Lower lobe of right lung (tissue), 2 donors: ENCODE measurements at regions not wholly inside any gene's neighbourhood (a gene's known extent, or its start where the extent isn't known, plus 50 kb on each side); places are given as distances from the start of the nearest gene placed in this dataset.
"Not testable (repeated sequence)": the region's sequence is repeated elsewhere in the genome, so short reads cannot be mapped to it uniquely, and the experiment has no call there.

Experiments used
- ATAC-seq, 2 donors: fragments of 200-7000 bp; cut with Tn5 transposase; one replicate each; pipeline ENCODE4 v1.9.1; 2020 to 2022; ENCODE audit warnings: mild to moderate bottlenecking in 2 of 2, moderate library complexity in 2 of 2
- DNase-seq: peaks from one replicate; pipeline ENCODE4 v3.0.0-alpha.2; 2020
- H3K27ac ChIP-seq: fragments of 200-600 bp; one replicate; pipeline ENCODE4 v1.8.0; 2022
- H3K27me3 ChIP-seq: fragments of 200-600 bp; one replicate; pipeline ENCODE4 v1.8.0; 2022; ENCODE audit warnings: low read depth
- H3K36me3 ChIP-seq: fragments of 200-600 bp; one replicate; pipeline ENCODE4 v1.8.0; 2022; ENCODE audit warnings: mild to moderate bottlenecking
- H3K4me1 ChIP-seq: fragments of 200-600 bp; one replicate; pipeline ENCODE4 v1.8.0; 2022
- H3K4me3 ChIP-seq: fragments of 200-600 bp; one replicate; pipeline ENCODE4 v1.8.0; 2022; ENCODE audit warnings: mild to moderate bottlenecking
- H3K9me3 ChIP-seq: fragments of 200-600 bp; one replicate; pipeline ENCODE4 v1.8.0; 2022
- intact Hi-C: fragments of 100-400 bp; cut with DNase I; formaldehyde crosslinking; loops from one replicate; pipeline ENCODE4 v1.11.0; 2022
- TF ChIP-seq, protein P1 (sequence below): fragments of 200-600 bp; IDR thresholded peaks from one replicate; pipeline ENCODE4 v1.8.0; 2022; ENCODE audit warnings: antibody characterized with exemption, mild to moderate bottlenecking
- donor health status: DM: no; HTN: yes; CAD: no; lungs with severe emphysema.

DNA sequence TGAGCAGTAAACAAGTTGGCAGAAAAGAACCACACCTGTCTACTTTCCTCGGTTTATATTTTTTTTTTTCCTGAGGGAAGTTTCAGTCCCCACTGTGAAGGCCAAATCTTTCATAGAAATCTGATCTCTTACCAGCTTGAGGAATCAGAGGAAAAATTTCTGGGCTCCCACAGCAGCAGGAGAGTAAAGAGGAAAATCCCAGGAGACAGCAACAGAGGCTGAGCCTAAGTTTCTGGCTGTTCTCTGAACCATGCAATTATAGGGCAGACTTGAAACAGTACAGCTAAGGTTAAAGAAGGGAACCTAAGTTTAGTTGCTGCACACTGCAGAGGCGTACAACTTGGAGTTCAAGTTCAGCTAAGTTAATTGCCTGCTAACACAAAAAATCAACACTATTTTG, 1090.9 kb upstream of the INTU start:
- Histone ChIP-seq H3K27me3 (no peaks in the 10 kb centered on the region), H3K4me1 (no peaks in the 10 kb centered on the region), H3K4me3 (no peak overlapping the region), H3K9me3 (no peaks in the 10 kb centered on the region), H3K36me3 (no peaks in the 10 kb centered on the region), H3K27ac (no peak overlapping the region)
- TF ChIP-seq, protein P1, sequence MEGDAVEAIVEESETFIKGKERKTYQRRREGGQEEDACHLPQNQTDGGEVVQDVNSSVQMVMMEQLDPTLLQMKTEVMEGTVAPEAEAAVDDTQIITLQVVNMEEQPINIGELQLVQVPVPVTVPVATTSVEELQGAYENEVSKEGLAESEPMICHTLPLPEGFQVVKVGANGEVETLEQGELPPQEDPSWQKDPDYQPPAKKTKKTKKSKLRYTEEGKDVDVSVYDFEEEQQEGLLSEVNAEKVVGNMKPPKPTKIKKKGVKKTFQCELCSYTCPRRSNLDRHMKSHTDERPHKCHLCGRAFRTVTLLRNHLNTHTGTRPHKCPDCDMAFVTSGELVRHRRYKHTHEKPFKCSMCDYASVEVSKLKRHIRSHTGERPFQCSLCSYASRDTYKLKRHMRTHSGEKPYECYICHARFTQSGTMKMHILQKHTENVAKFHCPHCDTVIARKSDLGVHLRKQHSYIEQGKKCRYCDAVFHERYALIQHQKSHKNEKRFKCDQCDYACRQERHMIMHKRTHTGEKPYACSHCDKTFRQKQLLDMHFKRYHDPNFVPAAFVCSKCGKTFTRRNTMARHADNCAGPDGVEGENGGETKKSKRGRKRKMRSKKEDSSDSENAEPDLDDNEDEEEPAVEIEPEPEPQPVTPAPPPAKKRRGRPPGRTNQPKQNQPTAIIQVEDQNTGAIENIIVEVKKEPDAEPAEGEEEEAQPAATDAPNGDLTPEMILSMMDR: no peak
- no peak for ATAC-seq
- intact Hi-C loops: no loop called here
- no peak for DNase-seq

DNA sequence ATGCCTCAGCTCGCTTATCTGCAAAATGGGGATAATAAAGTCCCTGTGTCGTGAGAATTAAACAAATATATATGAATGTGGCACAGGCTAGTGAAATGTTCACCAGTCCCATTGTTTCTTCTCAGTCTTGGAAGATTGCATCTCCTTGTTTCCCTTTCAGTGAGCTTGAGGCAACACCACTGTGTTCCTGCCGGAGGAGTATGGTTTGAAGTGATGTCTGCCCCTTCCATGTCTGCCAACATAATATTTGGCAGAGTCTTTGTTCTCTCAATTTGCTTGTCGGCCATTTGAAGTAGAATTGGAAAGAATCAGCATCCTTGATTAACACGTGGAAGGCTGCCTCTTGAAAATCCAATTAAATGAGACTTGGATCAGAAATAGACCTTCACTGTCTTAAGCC, 1088.5 kb upstream of the INTU start:
- ATAC-seq: no peak
- H3K36me3 ChIP-seq: no peaks in the 10 kb centered on the region

DNA sequence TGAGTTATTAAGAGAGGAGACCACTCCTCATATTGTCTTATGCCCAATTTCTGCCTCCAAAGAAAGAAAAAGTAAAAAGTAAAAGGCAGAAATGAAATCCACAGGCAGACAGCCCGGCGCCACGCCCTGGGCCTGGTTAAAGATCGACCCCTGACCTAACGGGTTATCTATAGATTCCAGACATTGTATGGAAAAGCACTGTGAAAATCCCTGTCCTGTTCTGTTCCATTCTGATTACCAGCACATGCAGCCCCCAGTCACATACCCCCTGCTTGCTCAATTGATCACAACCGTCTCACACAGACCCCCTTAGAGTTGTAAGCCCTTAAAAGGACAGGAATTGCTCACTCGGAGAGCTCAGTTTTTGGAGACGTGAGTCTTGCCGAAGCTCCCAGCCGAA, 1086.6 kb upstream of the INTU start:
- H3K4me1 ChIP-seq, ATAC-seq, H3K36me3 ChIP-seq, H3K9me3 ChIP-seq, H3K4me3 ChIP-seq, H3K27me3 ChIP-seq, intact Hi-C loops, DNase-seq, H3K27ac ChIP-seq: not testable (repeated sequence)

More for the DNA sequence above, 1088.5 kb upstream of the INTU start:
- no peaks in the 10 kb centered on the region for H3K27me3 ChIP-seq
- DNase-seq: no peak
- TF ChIP-seq, protein P1: no peak
- H3K4me1 ChIP-seq: no peaks in the 10 kb centered on the region
- no peak overlapping the region for H3K27ac ChIP-seq
- no peak overlapping the region for H3K4me3 ChIP-seq
- H3K9me3 ChIP-seq: no peaks in the 10 kb centered on the region
- intact Hi-C loops: no loop called here

DNA sequence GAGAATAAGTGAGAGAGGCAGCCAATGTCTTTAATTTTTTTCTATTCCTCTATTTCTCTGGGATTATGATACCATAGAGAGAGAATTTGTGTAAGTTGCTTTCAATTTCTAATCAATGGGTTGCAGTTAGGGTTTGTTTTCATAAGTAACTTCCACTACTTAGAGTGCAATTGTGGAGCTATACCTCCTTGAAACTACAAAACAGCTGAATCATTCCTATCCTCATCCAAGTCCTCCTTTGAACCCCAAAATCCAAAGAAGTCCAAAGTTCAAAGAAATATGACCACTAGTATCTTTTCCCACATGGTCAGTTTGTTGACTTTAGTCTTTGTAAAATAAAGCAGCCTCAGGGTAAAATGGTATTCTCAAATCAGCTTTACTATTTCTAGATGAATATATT, 1085.4 kb upstream of the INTU start:
- no peak for DNase-seq
- Histone ChIP-seq H3K4me1 (no peaks in the 10 kb centered on the region), H3K27me3 (no peaks in the 10 kb centered on the region), H3K27ac (no peak overlapping the region), H3K36me3 (no peaks in the 10 kb centered on the region), H3K4me3 (no peak overlapping the region), H3K9me3 (no peaks in the 10 kb centered on the region)
- ATAC-seq: no peak
- intact Hi-C loops: no loop called here
- TF ChIP-seq, protein P1: no peak

DNA sequence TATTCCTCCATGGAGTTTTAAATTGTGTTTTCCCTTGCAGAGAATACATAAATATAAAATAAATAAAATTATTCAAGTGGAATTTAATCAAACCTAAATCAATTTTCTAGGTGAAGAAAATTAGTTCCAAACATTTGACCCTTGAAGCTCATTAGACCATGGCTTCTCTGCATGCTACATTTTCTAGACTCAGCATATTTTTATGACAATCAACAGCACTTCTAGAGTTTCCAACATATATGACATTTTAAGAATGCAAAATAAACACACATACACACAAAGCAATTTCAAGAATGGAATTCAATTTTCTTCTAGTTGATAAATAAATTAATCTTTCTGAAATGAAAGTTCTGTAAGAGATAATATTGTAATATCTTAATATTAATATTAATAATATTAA, 1083.9 kb upstream of the INTU start:
- ATAC-seq: no peak

DNA sequence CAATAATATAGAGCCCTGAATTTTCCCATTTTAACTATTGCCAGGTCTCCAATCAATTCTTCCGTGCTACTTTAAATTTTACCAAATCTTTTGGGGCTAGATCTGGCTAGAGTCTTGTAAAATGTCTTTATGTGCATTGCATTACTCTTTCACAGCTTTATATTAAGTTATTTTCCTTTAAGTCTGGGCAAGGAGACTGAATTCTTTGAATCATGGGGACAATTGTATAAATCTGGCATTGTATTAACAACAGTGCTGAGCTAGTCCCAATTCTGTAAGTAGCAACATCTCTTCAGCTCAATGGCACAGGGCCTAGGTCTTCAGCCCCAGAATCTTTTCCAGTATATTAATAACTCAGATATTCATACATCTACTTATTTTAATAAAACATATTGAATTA, 1080.4 kb upstream of the INTU start:
- ATAC-seq: no peak
- TF ChIP-seq, protein P1: no peak
- no peak for DNase-seq
- intact Hi-C loops: no loop called here
- Histone ChIP-seq H3K36me3 (no peaks in the 10 kb centered on the region), H3K4me1 (no peaks in the 10 kb centered on the region), H3K27ac (no peak overlapping the region), H3K9me3 (no peaks in the 10 kb centered on the region), H3K27me3 (no peaks in the 10 kb centered on the region), H3K4me3 (no peak overlapping the region)

More for the DNA sequence above, 1083.9 kb upstream of the INTU start:
- intact Hi-C loops: no loop called here
- no peaks in the 10 kb centered on the region for H3K9me3 ChIP-seq
- DNase-seq: no peak
- no peaks in the 10 kb centered on the region for H3K36me3 ChIP-seq
- no peak overlapping the region for H3K27ac ChIP-seq
- H3K4me3 ChIP-seq: no peak overlapping the region
- TF ChIP-seq, protein P1: no peak
- H3K4me1 ChIP-seq: no peaks in the 10 kb centered on the region
- no peaks in the 10 kb centered on the region for H3K27me3 ChIP-seq
